ENCODE measurements at regions not wholly inside any gene's neighbourhood (a gene's known extent, or its start where the extent isn't known, plus 50 kb on each side); places are given as distances from the start of the nearest gene placed in this dataset.

- WGBS (ENCODE audit: insufficient coverage, low coverage, low lambda C conversion rate, missing lambda C conversion rate), result 60% methylated on average over 3 of the region's 3 CpGs
- intact Hi-C loops (cut with DNase I), result no loop called here
- TF ChIP-seq, protein P1, sequence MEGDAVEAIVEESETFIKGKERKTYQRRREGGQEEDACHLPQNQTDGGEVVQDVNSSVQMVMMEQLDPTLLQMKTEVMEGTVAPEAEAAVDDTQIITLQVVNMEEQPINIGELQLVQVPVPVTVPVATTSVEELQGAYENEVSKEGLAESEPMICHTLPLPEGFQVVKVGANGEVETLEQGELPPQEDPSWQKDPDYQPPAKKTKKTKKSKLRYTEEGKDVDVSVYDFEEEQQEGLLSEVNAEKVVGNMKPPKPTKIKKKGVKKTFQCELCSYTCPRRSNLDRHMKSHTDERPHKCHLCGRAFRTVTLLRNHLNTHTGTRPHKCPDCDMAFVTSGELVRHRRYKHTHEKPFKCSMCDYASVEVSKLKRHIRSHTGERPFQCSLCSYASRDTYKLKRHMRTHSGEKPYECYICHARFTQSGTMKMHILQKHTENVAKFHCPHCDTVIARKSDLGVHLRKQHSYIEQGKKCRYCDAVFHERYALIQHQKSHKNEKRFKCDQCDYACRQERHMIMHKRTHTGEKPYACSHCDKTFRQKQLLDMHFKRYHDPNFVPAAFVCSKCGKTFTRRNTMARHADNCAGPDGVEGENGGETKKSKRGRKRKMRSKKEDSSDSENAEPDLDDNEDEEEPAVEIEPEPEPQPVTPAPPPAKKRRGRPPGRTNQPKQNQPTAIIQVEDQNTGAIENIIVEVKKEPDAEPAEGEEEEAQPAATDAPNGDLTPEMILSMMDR (IDR thresholded peaks at IDR 0.05), result no peak
- no peak for TF ChIP-seq POLR2A (IDR thresholded peaks at IDR 0.05)
These were observed 428.1 kb downstream of the EFNA5 start for GRCh38 chr5:107242411-107243219.

GRCh38 chr5:107241841-107242240 lies 428.9 kb downstream of the EFNA5 start:
- TF ChIP-seq, protein P1 (IDR thresholded peaks at IDR 0.05), result no peak
- no peak for TF ChIP-seq POLR2A (IDR thresholded peaks at IDR 0.05)
- Histone ChIP-seq H3K27me3 (no peaks in the 10 kb centered on the region), H3K4me1 (no peaks in the 10 kb centered on the region), H3K36me3 (no peaks in the 10 kb centered on the region), H3K9me3 (no peaks in the 10 kb centered on the region), H3K27ac (no peak overlapping the region), H3K4me3 (no peak overlapping the region)
- intact Hi-C loops (cut with DNase I), result no loop called here
- ATAC-seq (no peak), DNase-seq (no peak)
- 6% methylated on average over 1 of the region's 1 CpG for WGBS (ENCODE audit: insufficient coverage, low coverage, low lambda C conversion rate, missing lambda C conversion rate)

More at GRCh38 chr5:107242411-107243219, 428.1 kb downstream of the EFNA5 start:
- Histone ChIP-seq H3K4me1 (no peaks in the 10 kb centered on the region), H3K27ac (no peak overlapping the region), H3K27me3 (no peaks in the 10 kb centered on the region), H3K9me3 (no peaks in the 10 kb centered on the region), H3K4me3 (no peak overlapping the region), H3K36me3 (no peaks in the 10 kb centered on the region)
- DNase-seq, result no peak
- no peak for ATAC-seq

- WGBS (ENCODE audit: insufficient coverage, low coverage, low lambda C conversion rate, missing lambda C conversion rate), result 78% methylated on average over 6 of the region's 6 CpGs
- Histone ChIP-seq H3K4me1 (no peaks in the 10 kb centered on the region), H3K27ac (no peak overlapping the region), H3K9me3 (no peaks in the 10 kb centered on the region), H3K4me3 (no peak overlapping the region), H3K27me3 (no peaks in the 10 kb centered on the region), H3K36me3 (no peaks in the 10 kb centered on the region)
- ATAC-seq, result no peak
- DNase-seq, result no peak
- intact Hi-C loops (cut with DNase I), result no loop called here
- TF ChIP-seq, protein P1 (IDR thresholded peaks at IDR 0.05), result no peak
- TF ChIP-seq POLR2A (IDR thresholded peaks at IDR 0.05), result no peak
These were observed 435.6 kb downstream of the EFNA5 start for GRCh38 chr5:107235167-107235566.

DNA sequence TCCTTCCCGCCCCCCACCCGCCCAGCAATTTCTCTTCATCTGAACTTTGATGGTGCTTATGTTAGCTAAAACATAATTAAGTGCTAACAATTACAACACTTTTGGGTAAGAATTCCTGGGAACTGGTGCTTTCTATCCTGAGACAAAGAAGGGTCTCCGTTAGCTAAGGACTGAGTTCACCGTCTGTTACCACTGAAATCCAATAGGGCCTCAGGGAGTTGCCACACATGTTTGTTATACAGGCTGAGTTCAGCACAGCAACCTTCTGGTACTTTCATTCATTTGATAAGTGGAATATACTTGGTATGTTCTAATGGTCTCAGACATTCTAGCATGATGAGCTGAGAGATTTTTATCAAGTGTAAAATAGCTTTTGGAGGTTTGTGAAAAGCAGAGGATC lies 437.9 kb downstream of the EFNA5 start:
- Histone ChIP-seq H3K27ac (no peak overlapping the region), H3K36me3 (no peaks in the 10 kb centered on the region), H3K4me3 (no peak overlapping the region), H3K9me3 (no peaks in the 10 kb centered on the region), H3K4me1 (no peaks in the 10 kb centered on the region), H3K27me3 (no peaks in the 10 kb centered on the region)
- DNase-seq, result no peak
- WGBS (ENCODE audit: insufficient coverage, low coverage, low lambda C conversion rate, missing lambda C conversion rate), result 67% methylated on average over 4 of the region's 4 CpGs
- no peak for ATAC-seq
- TF ChIP-seq, protein P1 (IDR thresholded peaks at IDR 0.05), result no peak
- no peak for TF ChIP-seq POLR2A (IDR thresholded peaks at IDR 0.05)
- intact Hi-C loops (cut with DNase I), result no loop called here

All from right lobe of liver (tissue), 6 donors.